ENCODE measurements at regions not wholly inside any gene's neighbourhood (a gene's known extent, or its start where the extent isn't known, plus 50 kb on each side); places are given as distances from the start of the nearest gene placed in this dataset.

- FAIRE-seq (no peak), ATAC-seq (no peak), DNase-seq (ENCODE audit: extremely low read depth in 1 of 4, low spot score in 3 of 4) (no peak)
- ChIA-PET POLR2A (no interaction called here), CTCF (ENCODE audit: low intra/inter-chr PET ratio) (no interaction called here)
- H3K79me2 ChIP-seq (ENCODE audit: control insufficient read depth, insufficient read depth, low read length): no peaks in the 10 kb centered on the region
- H3K4me3 ChIP-seq: no peak overlapping the region
- H3K36me3 ChIP-seq (ENCODE audit: control insufficient read depth, insufficient read depth, low read length): no peaks in the 10 kb centered on the region
- H2AFZ ChIP-seq (ENCODE audit: low read depth, low read length): no peak overlapping the region
- in situ Hi-C loops (cut with MboI) (no loop called here), intact Hi-C loops (cut with micrococcal nuclease) (no loop called here)
- no peaks in the 10 kb centered on the region for H3K9me1 ChIP-seq (ENCODE audit: control insufficient read depth, insufficient read depth, low read length)
- BruUV-seq (replicated peaks): no TSS peak
- H3K4me1 ChIP-seq (replicated peaks in 1 of 2; ENCODE audit: control insufficient read depth in 2 of 2, insufficient read depth in 2 of 2, low read length in 2 of 2): no peaks in the 10 kb centered on the region
- no peak overlapping the region for H3K4me2 ChIP-seq (ENCODE audit: insufficient read depth, low read length)
- TF ChIP-seq CEBPG (CRISPR knock-in tag; IDR thresholded peaks at IDR 0.05): no peak
- TF ChIP-seq CEBPG (tag; conservative IDR thresholded peaks at IDR 0.05 in 1 of 2, IDR thresholded peaks at IDR 0.05 in 1 of 2): no peak
- H3K27ac ChIP-seq (ENCODE audit: extremely low read depth, low read depth, low read length): no peak overlapping the region
- no peaks in the 10 kb centered on the region; the same call in 1 of the 2 replicates for H3K9me3 ChIP-seq (replicated peaks; ENCODE audit: control insufficient read depth, insufficient read depth, low read depth, low read length)
- no peaks in the 10 kb centered on the region for H4K20me1 ChIP-seq (replicated peaks; ENCODE audit: control insufficient read depth, insufficient read depth, low read length)
- H3K27me3 ChIP-seq (ENCODE audit: control insufficient read depth in 2 of 2, insufficient read depth in 2 of 2, low read length in 2 of 2): 0 out of 5 replicates have a peak, but pooled peaks cover 0 to 13% of the 10 kb centered on the region in 2 experiments
- H3K9ac ChIP-seq (ENCODE audit: insufficient read depth in 1 of 2, low read depth in 2 of 2, low read length in 2 of 2): no peak overlapping the region
- 0% methylated on average over 6 of the region's 7 CpGs for WGBS (ENCODE audit: insufficient coverage, low coverage, missing lambda C conversion rate)
These were observed 136.7 kb downstream of the ACKR3 start for GRCh38 chr2:236706288-236706687.

GRCh38 chr2:236706803-236707202 is 137.2 kb downstream of the ACKR3 start:
- H3K27me3 ChIP-seq (ENCODE audit: control insufficient read depth in 2 of 2, insufficient read depth in 2 of 2, low read length in 2 of 2): 0 out of 5 replicates have a peak, but pooled peaks cover 0 to 13% of the 10 kb centered on the region in 2 experiments
- H3K9me3 ChIP-seq (replicated peaks; ENCODE audit: control insufficient read depth, insufficient read depth, low read depth, low read length): no peaks in the 10 kb centered on the region; the same call in 1 of the 2 replicates
- no peak overlapping the region for H3K27ac ChIP-seq (ENCODE audit: extremely low read depth, low read depth, low read length)
- no peak for DNase-seq (ENCODE audit: extremely low read depth in 1 of 4, low spot score in 3 of 4)
- no peaks in the 10 kb centered on the region for H3K4me1 ChIP-seq (replicated peaks in 1 of 2; ENCODE audit: control insufficient read depth in 2 of 2, insufficient read depth in 2 of 2, low read length in 2 of 2)
- intact Hi-C loops (cut with micrococcal nuclease) (no loop called here), in situ Hi-C loops (cut with MboI) (no loop called here)
- no peaks in the 10 kb centered on the region for H3K79me2 ChIP-seq (ENCODE audit: control insufficient read depth, insufficient read depth, low read length)
- no peak overlapping the region for H2AFZ ChIP-seq (ENCODE audit: low read depth, low read length)
- no TSS peak for BruUV-seq (replicated peaks)
- H3K36me3 ChIP-seq (ENCODE audit: control insufficient read depth, insufficient read depth, low read length): no peaks in the 10 kb centered on the region
- no peak overlapping the region for H3K9ac ChIP-seq (ENCODE audit: insufficient read depth in 1 of 2, low read depth in 2 of 2, low read length in 2 of 2)
- no peak for ATAC-seq
- H3K4me2 ChIP-seq (ENCODE audit: insufficient read depth, low read length): no peak overlapping the region
- POLR2A ChIA-PET: no interaction called here
- FAIRE-seq: no peak
- H4K20me1 ChIP-seq (replicated peaks; ENCODE audit: control insufficient read depth, insufficient read depth, low read length): no peaks in the 10 kb centered on the region
- H3K9me1 ChIP-seq (ENCODE audit: control insufficient read depth, insufficient read depth, low read length): no peaks in the 10 kb centered on the region
- H3K4me3 ChIP-seq: no peak overlapping the region
- CTCF ChIA-PET (ENCODE audit: low intra/inter-chr PET ratio): no interaction called here
- TF ChIP-seq E4F1 (CRISPR knock-in tag; IDR thresholded peaks at IDR 0.05; ENCODE audit: borderline replicate concordance) (no peak), BRD4 (IDR thresholded peaks at IDR 0.05) (no peak), HMG20B (CRISPR knock-in tag; IDR thresholded peaks at IDR 0.05) (no peak), NUFIP1 (IDR thresholded peaks at IDR 0.05; ENCODE audit: partially characterized antibody) (no peak), ZNF41 (CRISPR knock-in tag; conservative IDR thresholded peaks at IDR 0.05) (no peak), ZNF551 (CRISPR knock-in tag; IDR thresholded peaks at IDR 0.05) (no peak), CBFB (CRISPR knock-in tag; IDR thresholded peaks at IDR 0.05) (no peak), NFRKB (IDR thresholded peaks at IDR 0.05; ENCODE audit: low read depth) (no peak), BRCA1 (IDR thresholded peaks at IDR 0.05) (no peak), BRCA1 (CRISPR knock-in tag; IDR thresholded peaks at IDR 0.05) (no peak), THAP12 (CRISPR knock-in tag; IDR thresholded peaks at IDR 0.05) (no peak)

Data from K562 (cell line).